GM20000 (cell line): ENCODE measurements at regions not wholly inside any gene's neighbourhood (a gene's known extent, or its start where the extent isn't known, plus 50 kb on each side); places are given as distances from the start of the nearest gene placed in this dataset.

ENCODE experiments used
- DNase-seq: peaks from one replicate; pipeline ENCODE4 v3.0.0; 2012; ENCODE audit warnings: low spot score
- TF ChIP-seq, protein P1 (sequence below): IDR thresholded peaks from 2 replicates; pipeline ENCODE4 v1.5.1; 2012; ENCODE audit warnings: mild to moderate bottlenecking, control low read depth; ENCODE audit errors: extremely low read depth, missing control alignments

- TF ChIP-seq, protein P1, sequence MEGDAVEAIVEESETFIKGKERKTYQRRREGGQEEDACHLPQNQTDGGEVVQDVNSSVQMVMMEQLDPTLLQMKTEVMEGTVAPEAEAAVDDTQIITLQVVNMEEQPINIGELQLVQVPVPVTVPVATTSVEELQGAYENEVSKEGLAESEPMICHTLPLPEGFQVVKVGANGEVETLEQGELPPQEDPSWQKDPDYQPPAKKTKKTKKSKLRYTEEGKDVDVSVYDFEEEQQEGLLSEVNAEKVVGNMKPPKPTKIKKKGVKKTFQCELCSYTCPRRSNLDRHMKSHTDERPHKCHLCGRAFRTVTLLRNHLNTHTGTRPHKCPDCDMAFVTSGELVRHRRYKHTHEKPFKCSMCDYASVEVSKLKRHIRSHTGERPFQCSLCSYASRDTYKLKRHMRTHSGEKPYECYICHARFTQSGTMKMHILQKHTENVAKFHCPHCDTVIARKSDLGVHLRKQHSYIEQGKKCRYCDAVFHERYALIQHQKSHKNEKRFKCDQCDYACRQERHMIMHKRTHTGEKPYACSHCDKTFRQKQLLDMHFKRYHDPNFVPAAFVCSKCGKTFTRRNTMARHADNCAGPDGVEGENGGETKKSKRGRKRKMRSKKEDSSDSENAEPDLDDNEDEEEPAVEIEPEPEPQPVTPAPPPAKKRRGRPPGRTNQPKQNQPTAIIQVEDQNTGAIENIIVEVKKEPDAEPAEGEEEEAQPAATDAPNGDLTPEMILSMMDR: no peak
- no peak for DNase-seq
Observed at GRCh38 chr4:178275671-178276360, 833.6 kb upstream of the AGA start.

- no peak for DNase-seq
- TF ChIP-seq, protein P1: no peak
Observed at GRCh38 chr4:178280362-178280761, 838.1 kb upstream of the AGA start.

GRCh38 chr4:178288462-178288861, 846.2 kb upstream of the AGA start:
- no peak for DNase-seq
- TF ChIP-seq, protein P1: no peak

DNA sequence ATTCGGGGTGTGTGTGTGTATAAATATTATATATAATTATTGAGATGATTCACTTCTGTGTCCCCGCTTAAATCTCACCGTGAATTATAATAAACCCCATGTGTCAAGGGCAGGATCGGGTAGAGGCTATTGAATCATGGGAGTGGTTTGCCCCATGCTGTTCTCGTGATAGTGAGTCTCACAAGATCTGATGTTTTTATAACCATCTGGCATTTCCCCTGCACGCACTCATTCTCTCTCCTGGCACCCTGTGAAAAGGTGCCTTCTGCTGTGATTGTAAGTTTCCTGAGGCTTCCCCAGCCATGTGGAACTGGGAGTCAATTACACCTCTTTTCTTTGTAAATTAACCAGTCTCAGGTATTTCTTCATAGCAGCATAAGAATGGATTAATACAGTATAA, 851.4 kb upstream of the AGA start:
- TF ChIP-seq, protein P1: no peak
- no peak for DNase-seq

- DNase-seq: no peak
- TF ChIP-seq, protein P1: no peak
Observed at GRCh38 chr4:178296669-178297068, 854.4 kb upstream of the AGA start.

DNA sequence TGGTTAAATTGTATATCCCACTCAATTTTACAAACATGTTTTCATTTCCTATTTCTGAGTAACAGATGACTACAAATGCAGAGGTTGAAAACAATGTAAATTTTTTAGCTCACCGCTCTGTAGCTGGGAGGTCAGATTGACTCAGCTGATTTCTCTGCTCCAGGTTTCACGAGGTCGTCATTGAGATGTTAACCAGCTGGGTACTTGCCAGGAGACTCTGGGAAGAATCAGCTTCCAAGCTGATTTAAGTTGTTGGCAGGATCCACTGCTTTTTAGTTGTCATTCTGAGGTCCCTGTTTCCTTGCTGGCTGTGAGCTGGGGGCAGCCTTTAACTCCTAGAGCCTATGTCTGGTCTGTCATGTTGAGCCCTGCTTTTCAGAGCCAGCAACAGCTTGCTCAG, 864.3 kb upstream of the AGA start:
- no peak for DNase-seq
- TF ChIP-seq, protein P1: no peak

DNA sequence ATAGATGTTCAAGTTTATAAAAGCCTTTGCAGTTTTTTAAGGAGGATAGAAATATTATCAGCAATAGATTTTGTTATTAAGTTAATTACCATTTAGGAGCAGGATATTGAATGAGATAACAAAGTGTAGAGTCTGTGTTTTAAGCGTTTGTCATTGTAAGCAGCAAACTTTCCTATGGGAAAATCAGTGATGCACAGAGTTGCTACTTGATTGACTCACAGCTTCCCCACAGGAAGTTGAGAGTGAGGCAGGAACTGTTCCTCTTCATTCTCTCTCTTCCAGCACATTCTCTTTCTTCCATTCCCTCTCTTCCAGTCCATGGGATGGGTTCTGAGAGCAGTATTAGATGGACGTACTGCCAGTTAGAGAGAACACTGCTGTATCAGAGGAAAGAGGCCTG, 867.7 kb upstream of the AGA start:
- TF ChIP-seq, protein P1: no peak
- DNase-seq: no peak
